ENCODE measurements at regions not wholly inside any gene's neighbourhood (a gene's known extent, or its start where the extent isn't known, plus 50 kb on each side); places are given as distances from the start of the nearest gene placed in this dataset.

DNA sequence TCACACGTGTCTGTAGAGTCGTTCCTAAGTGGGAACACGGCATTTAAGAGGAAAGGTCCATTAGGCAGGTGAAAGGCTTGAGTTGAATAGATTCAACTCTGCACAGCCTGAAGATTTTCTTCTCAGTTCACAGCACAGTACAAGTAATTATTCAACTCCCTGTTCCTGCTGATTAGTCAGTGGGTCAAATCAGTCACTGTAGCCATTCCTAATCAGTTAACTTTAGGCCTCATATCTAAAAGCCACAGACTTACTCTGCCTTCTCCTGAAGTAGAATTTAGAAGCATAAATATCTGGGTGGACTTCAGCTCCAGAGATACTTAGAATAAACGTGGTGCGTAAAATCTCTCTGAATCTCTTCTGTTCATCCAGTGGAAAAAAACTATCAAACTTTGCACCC is 872.4 kb downstream of the C6orf118 start:
- H3K4me1 ChIP-seq (ENCODE audit: control insufficient read depth, insufficient read depth, low read length, poor library complexity, severe bottlenecking), result no peaks in the 10 kb centered on the region
- H3K9me3 ChIP-seq (ENCODE audit: control insufficient read depth, low read length), result no peaks in the 10 kb centered on the region
- no peak overlapping the region for H3K27ac ChIP-seq (ENCODE audit: low read depth, low read length, severe bottlenecking)
- H3K36me3 ChIP-seq (ENCODE audit: control insufficient read depth, insufficient read depth, low read length), result no peaks in the 10 kb centered on the region
- WGBS, 2 experiments (ENCODE audit: insufficient coverage in 2 of 2), result 90 to 100% methylated on average over 1 to 3 of the region's 5 CpGs
- no peak overlapping the region for H3K4me3 ChIP-seq (ENCODE audit: extremely low read depth, insufficient read depth, low read length, poor library complexity, severe bottlenecking)

DNA sequence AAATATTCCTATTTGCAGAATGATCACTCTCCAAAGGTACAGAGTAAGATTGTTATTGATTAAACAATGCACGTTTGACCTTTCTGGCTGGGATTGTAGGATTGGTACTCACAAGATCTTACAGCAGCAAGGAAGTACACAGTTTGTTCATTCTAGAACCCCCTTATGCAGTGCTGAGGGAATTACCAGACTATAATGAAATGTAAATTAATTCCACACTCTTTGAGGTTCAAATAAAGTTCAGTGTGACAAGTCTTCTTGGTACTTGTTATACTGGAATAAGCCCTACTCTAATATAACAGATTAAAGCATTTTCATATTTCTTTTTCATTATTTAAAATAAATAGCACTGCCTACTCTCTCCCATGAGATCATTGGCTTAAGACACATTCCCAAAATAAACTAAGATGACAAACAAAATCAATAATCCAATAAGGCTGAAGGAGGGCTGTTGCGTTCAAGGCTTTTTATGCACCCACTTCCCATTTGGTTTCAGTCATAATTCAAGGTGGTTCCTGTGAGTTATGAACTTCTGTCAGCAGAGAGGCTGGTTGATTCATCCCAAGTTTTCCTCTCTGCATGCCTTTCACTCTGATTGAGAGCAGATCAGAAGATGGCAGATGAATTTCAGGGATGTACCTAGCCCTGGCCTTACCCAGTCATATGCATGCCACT is 881.5 kb downstream of the C6orf118 start:
- H3K36me3 ChIP-seq (ENCODE audit: control insufficient read depth, insufficient read depth, low read length), result no peaks in the 10 kb centered on the region
- H3K4me1 ChIP-seq (ENCODE audit: control insufficient read depth, insufficient read depth, low read length, poor library complexity, severe bottlenecking), result no peaks in the 10 kb centered on the region
- no peaks in the 10 kb centered on the region for H3K9me3 ChIP-seq (ENCODE audit: control insufficient read depth, low read length)
- no CpG with 5 or more reads among the region's 2 CpGs for WGBS, 2 experiments (ENCODE audit: insufficient coverage in 2 of 2)
- H3K4me3 ChIP-seq (ENCODE audit: extremely low read depth, insufficient read depth, low read length, poor library complexity, severe bottlenecking), result no peak overlapping the region
- no peak overlapping the region for H3K27ac ChIP-seq (ENCODE audit: low read depth, low read length, severe bottlenecking)

- 77 to 78% methylated on average over 2 of the region's 2 CpGs for WGBS, 2 experiments (ENCODE audit: insufficient coverage in 2 of 2)
- no peaks in the 10 kb centered on the region for H3K36me3 ChIP-seq (ENCODE audit: control insufficient read depth, insufficient read depth, low read length)
Measured at GRCh38 chr6:164424489-164424888, 884.9 kb downstream of the C6orf118 start.

DNA sequence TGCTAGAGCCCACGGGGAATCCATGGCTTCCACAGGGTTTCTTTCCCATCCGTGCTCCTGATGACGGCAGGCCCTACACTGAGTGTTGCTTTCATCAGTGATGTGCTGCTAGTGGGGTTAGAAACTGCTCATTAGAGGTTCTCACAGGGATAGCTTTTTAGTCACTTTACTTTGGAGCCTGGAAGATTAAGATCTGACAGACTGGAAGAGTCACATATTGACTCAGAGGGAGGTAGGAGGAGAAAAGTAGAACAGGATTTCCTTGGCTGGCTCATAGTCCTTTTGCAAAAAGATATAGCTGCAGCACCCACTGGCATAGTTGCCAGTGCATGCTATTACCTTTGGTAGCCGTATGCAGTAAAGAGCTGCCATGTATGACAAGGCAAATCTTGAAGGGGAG is 890.3 kb downstream of the C6orf118 start:
- WGBS, 2 experiments (ENCODE audit: insufficient coverage in 2 of 2), result 85 to 92% methylated on average over 4 of the region's 4 CpGs
- Histone ChIP-seq H3K27ac (ENCODE audit: low read depth, low read length, severe bottlenecking) (peak overlapping the region; percentile 6), H3K36me3 (ENCODE audit: control insufficient read depth, insufficient read depth, low read length) (no peaks in the 10 kb centered on the region), H3K4me3 (ENCODE audit: extremely low read depth, insufficient read depth, low read length, poor library complexity, severe bottlenecking) (no peak overlapping the region), H3K9me3 (ENCODE audit: control insufficient read depth, low read length) (peaks cover 14% of the 10 kb centered on the region), H3K4me1 (ENCODE audit: control insufficient read depth, insufficient read depth, low read length, poor library complexity, severe bottlenecking) (peaks cover 15% of the 10 kb centered on the region)

More at GRCh38 chr6:164424489-164424888, 884.9 kb downstream of the C6orf118 start:
- H3K27ac ChIP-seq (ENCODE audit: low read depth, low read length, severe bottlenecking), result no peak overlapping the region
- no peaks in the 10 kb centered on the region for H3K4me1 ChIP-seq (ENCODE audit: control insufficient read depth, insufficient read depth, low read length, poor library complexity, severe bottlenecking)
- no peak overlapping the region for H3K4me3 ChIP-seq (ENCODE audit: extremely low read depth, insufficient read depth, low read length, poor library complexity, severe bottlenecking)
- H3K9me3 ChIP-seq (ENCODE audit: control insufficient read depth, low read length), result peaks cover 14% of the 10 kb centered on the region

DNA sequence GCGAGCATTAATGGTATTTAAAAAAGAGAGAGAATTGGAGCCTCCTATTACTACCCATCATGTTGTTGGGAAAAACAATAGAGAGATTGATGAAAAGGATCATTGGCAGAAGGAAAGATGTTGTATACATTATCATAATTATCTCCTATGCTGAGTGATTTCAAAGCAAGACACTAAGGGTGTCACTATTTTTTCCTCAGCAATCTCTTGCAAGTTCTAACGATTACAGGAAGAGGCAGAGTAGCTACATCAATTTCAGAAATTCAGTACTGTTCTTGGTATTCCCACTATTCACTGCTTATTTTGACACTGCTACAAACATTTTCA is 891.2 kb downstream of the C6orf118 start:
- WGBS, 2 experiments (ENCODE audit: insufficient coverage in 2 of 2), result 73 to 87% methylated on average over 1 of the region's 2 CpGs
- H3K4me3 ChIP-seq (ENCODE audit: extremely low read depth, insufficient read depth, low read length, poor library complexity, severe bottlenecking), result no peak overlapping the region
- H3K36me3 ChIP-seq (ENCODE audit: control insufficient read depth, insufficient read depth, low read length), result no peaks in the 10 kb centered on the region
- peaks cover 15% of the 10 kb centered on the region for H3K4me1 ChIP-seq (ENCODE audit: control insufficient read depth, insufficient read depth, low read length, poor library complexity, severe bottlenecking)
- H3K9me3 ChIP-seq (ENCODE audit: control insufficient read depth, low read length), result peaks cover 14% of the 10 kb centered on the region
- H3K27ac ChIP-seq (ENCODE audit: low read depth, low read length, severe bottlenecking), result no peak overlapping the region

DNA sequence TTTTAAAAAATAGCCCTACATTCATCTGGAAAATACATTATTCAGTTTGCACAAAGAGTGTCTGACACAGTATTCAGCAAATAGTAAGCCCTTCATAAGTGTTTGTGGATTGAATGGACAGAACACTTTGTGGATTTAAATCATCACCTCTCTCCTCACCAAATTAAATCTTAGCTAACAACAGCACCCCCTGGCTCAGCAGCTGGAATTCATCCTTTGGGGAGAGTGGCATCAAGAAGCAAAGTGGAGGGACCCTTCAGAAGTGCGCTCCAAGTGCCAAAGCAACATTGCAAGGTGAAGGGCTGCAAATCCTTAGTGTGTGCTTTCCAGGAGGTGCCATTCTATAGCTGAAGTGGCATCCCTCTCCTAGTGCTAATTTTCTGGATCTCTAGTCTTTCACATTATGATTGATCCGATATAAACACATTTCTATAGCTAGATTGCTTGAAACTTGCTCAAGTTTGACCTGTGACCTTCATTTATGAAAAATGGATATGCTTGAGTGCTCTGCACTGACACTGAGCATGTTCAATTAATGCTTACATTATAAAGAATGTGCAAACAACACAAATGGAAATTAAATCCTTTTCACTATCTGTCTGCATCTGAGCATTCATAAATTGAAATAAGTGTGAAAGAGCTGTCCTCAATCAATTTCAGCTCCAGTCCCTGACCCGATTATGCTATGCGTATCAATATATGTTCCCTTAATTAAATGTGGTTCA is 891.7 kb downstream of the C6orf118 start:
- 89 to 100% methylated on average over 1 of the region's 4 CpGs for WGBS, 2 experiments (ENCODE audit: insufficient coverage in 2 of 2)
- Histone ChIP-seq H3K4me3 (ENCODE audit: extremely low read depth, insufficient read depth, low read length, poor library complexity, severe bottlenecking) (no peak overlapping the region), H3K9me3 (ENCODE audit: control insufficient read depth, low read length) (peaks cover 13% of the 10 kb centered on the region), H3K27ac (ENCODE audit: low read depth, low read length, severe bottlenecking) (no peak overlapping the region), H3K36me3 (ENCODE audit: control insufficient read depth, insufficient read depth, low read length) (no peaks in the 10 kb centered on the region), H3K4me1 (ENCODE audit: control insufficient read depth, insufficient read depth, low read length, poor library complexity, severe bottlenecking) (peaks cover 15% of the 10 kb centered on the region)

DNA sequence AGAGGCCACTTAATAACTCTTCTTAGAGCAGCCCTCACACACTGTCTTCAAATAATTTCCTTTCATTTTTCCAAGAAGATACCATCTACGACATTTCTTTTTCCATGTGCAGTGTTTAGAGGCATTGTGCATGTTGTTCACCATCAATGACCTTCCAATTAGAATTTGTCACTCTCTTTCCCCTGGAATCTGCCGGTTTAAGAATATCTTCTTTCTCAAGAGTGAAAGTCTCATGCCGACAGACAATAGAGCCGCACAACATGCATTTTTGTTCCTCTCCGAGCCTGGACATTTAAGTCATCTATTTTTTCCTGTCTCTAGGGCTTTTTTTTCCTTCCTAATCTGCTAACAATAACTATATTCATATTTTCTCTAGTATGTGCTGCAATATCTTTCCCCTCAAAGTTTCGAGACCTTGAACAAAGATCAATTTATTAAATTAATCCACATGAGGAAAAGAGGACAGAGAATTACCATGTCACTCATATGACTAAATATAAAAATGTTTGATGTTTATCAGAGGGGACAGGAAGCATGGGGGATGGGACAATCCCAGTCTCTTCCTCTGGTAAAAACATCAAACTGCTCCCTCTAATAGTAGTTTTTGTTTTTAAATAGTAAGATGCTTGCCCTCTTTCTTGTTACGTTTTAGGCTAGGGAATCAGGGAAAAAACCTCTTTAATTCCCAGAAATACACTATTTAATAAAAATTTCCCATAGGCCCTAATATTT is 893.4 kb downstream of the C6orf118 start:
- whole genome bisulfite sequencing, 2 experiments (ENCODE audit: insufficient coverage in 2 of 2), result 76 to 86% methylated on average over 4 to 5 of the region's 7 CpGs
- no peaks in the 10 kb centered on the region for H3K9me3 ChIP-seq (ENCODE audit: control insufficient read depth, low read length)
- peaks cover 15% of the 10 kb centered on the region for H3K4me1 ChIP-seq (ENCODE audit: control insufficient read depth, insufficient read depth, low read length, poor library complexity, severe bottlenecking)
- no peaks in the 10 kb centered on the region for H3K36me3 ChIP-seq (ENCODE audit: control insufficient read depth, insufficient read depth, low read length)
- no peak overlapping the region for H3K4me3 ChIP-seq (ENCODE audit: extremely low read depth, insufficient read depth, low read length, poor library complexity, severe bottlenecking)
- peak overlapping the region; percentile 23 for H3K27ac ChIP-seq (ENCODE audit: low read depth, low read length, severe bottlenecking)

GRCh38 chr6:164414695-164415094 is 894.7 kb downstream of the C6orf118 start:
- H3K9me3 ChIP-seq (ENCODE audit: control insufficient read depth, low read length), result no peaks in the 10 kb centered on the region
- no peaks in the 10 kb centered on the region for H3K36me3 ChIP-seq (ENCODE audit: control insufficient read depth, insufficient read depth, low read length)
- H3K4me3 ChIP-seq (ENCODE audit: extremely low read depth, insufficient read depth, low read length, poor library complexity, severe bottlenecking), result no peak overlapping the region
- peaks cover 15% of the 10 kb centered on the region for H3K4me1 ChIP-seq (ENCODE audit: control insufficient read depth, insufficient read depth, low read length, poor library complexity, severe bottlenecking)
- WGBS, 2 experiments (ENCODE audit: insufficient coverage in 2 of 2), result 100% methylated on average over 1 to 2 of the region's 3 CpGs
- H3K27ac ChIP-seq (ENCODE audit: low read depth, low read length, severe bottlenecking), result no peak overlapping the region

- WGBS, 2 experiments (ENCODE audit: insufficient coverage in 2 of 2), result 20% methylated on average over 1 of the region's 2 CpGs; no CpG with 5 or more reads in 1 of the 2 experiments
- Histone ChIP-seq H3K4me1 (ENCODE audit: control insufficient read depth, insufficient read depth, low read length, poor library complexity, severe bottlenecking) (peaks cover 8% of the 10 kb centered on the region), H3K9me3 (ENCODE audit: control insufficient read depth, low read length) (no peaks in the 10 kb centered on the region), H3K4me3 (ENCODE audit: extremely low read depth, insufficient read depth, low read length, poor library complexity, severe bottlenecking) (no peak overlapping the region), H3K27ac (ENCODE audit: low read depth, low read length, severe bottlenecking) (no peak overlapping the region), H3K36me3 (ENCODE audit: control insufficient read depth, insufficient read depth, low read length) (no peaks in the 10 kb centered on the region)
Measured at GRCh38 chr6:164412566-164412965, 896.8 kb downstream of the C6orf118 start.

DNA sequence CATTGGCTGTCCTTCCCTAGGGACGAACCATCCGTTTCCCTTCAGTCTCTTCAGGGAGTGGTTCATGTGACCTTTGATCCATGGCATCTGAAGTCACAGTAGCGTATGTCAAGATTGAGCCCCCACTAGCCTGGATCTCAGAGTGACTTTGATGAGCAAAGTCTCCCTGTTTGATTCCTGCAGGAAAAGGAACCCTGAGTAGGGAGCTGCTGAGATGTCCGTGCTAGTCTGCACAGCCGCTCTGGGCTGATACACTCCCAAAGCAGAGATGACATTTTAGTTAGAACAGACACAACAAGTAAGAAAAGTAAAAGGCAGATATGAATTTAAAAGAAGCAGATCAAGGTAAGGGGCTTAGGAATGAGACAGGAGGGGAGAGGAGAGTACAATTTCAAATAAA is 899.4 kb downstream of the C6orf118 start:
- no peak overlapping the region for H3K4me3 ChIP-seq (ENCODE audit: extremely low read depth, insufficient read depth, low read length, poor library complexity, severe bottlenecking)
- H3K4me1 ChIP-seq (ENCODE audit: control insufficient read depth, insufficient read depth, low read length, poor library complexity, severe bottlenecking), result no peaks in the 10 kb centered on the region
- no peaks in the 10 kb centered on the region for H3K36me3 ChIP-seq (ENCODE audit: control insufficient read depth, insufficient read depth, low read length)
- H3K27ac ChIP-seq (ENCODE audit: low read depth, low read length, severe bottlenecking), result no peak overlapping the region
- H3K9me3 ChIP-seq (ENCODE audit: control insufficient read depth, low read length), result no peaks in the 10 kb centered on the region
- 93% methylated on average over 3 to 5 of the region's 5 CpGs for WGBS, 2 experiments (ENCODE audit: insufficient coverage in 2 of 2)

Data from mesodermal cell (in vitro differentiated cells).